CD14-positive monocyte (primary cell): ENCODE measurements at regions not wholly inside any gene's neighbourhood (a gene's known extent, or its start where the extent isn't known, plus 50 kb on each side); places are given as distances from the start of the nearest gene placed in this dataset.

Experiments used
- DNase-seq, 3 donors: peaks; one replicate each; pipeline ENCODE4 v3.0.0-alpha.2; 2011 to 2022
- H2AFZ ChIP-seq: 2 replicates; pipeline ENCODE4 v1.6.0; 2012; ENCODE audit warnings: mild to moderate bottlenecking, low read depth, low read length, inconsistent platforms; ENCODE audit not compliant: insufficient read depth, poor library complexity, severe bottlenecking
- H3K27ac ChIP-seq, 2 donors: 1 replicate in 1 of 2; 2 replicates in 1 of 2; pipeline ENCODE4 v1.5.1; 2012 to 2013; ENCODE audit warnings: low read length in 2 of 2, control low read depth in 1 of 2, inconsistent platforms in 1 of 2, low read depth in 1 of 2, mild to moderate bottlenecking in 1 of 2
- H3K27me3 ChIP-seq, 2 donors: one replicate each; pipeline versions ENCODE4 v1.6.0 to v1.6.1; 2011 to 2013; ENCODE audit warnings: low read length in 2 of 2; ENCODE audit not compliant: control insufficient read depth in 2 of 2, insufficient read depth in 2 of 2
- H3K36me3 ChIP-seq, 2 donors: replicated peaks in 1 of 2; 1 replicate in 1 of 2; 2 replicates in 1 of 2; pipeline versions ENCODE4 v1.5.1 to v1.6.1; 2012 to 2013; ENCODE audit warnings: low read length in 2 of 2, control low read depth in 1 of 2, inconsistent platforms in 1 of 2, mild to moderate bottlenecking in 1 of 2; ENCODE audit not compliant: insufficient read depth in 2 of 2, control insufficient read depth in 1 of 2
- H3K4me1 ChIP-seq, 2 donors: 1 replicate in 1 of 2; 2 replicates in 1 of 2; pipeline versions ENCODE4 v1.5.1 to v1.6.1; 2012 to 2013; ENCODE audit warnings: low read length in 2 of 2, control low read depth in 1 of 2, inconsistent platforms in 1 of 2, mild to moderate bottlenecking in 1 of 2, moderate library complexity in 1 of 2; ENCODE audit not compliant: insufficient read depth in 2 of 2, control insufficient read depth in 1 of 2
- H3K4me2 ChIP-seq: replicated peaks from 2 replicates; pipeline ENCODE3; 2012; ENCODE audit warnings: low read length, moderate library complexity, mild to moderate bottlenecking; ENCODE audit not compliant: poor library complexity, severe bottlenecking; ENCODE audit errors: extremely low read depth
- H3K4me3 ChIP-seq, 3 experiments: fragments of 200-600 bp in 1 of 3; sonication (generic) in 1 of 3; replicated peaks in 1 of 3; 1 replicate in 2 of 3; 2 replicates in 1 of 3; pipeline ENCODE4 v1.5.1; 2011 to 2013; ENCODE audit warnings: low read length in 3 of 3, mild to moderate bottlenecking in 3 of 3, control low read depth in 2 of 3, low read depth in 2 of 3, inconsistent platforms in 1 of 3, moderate library complexity in 1 of 3
- H3K79me2 ChIP-seq: 2 replicates; pipeline ENCODE4 v1.6.0; 2012; ENCODE audit warnings: mild to moderate bottlenecking, control low read depth, inconsistent platforms, low read length, moderate library complexity; ENCODE audit not compliant: insufficient read depth
- H3K9ac ChIP-seq: 2 replicates; pipeline ENCODE4 v1.6.0; 2017; ENCODE audit warnings: low read length, mild to moderate bottlenecking; ENCODE audit not compliant: insufficient read depth, poor library complexity, severe bottlenecking
- H3K9me3 ChIP-seq, 2 donors: replicated peaks in 1 of 2; 1 replicate in 1 of 2; 2 replicates in 1 of 2; pipeline versions ENCODE4 v1.5.1 to v1.6.1; 2012 to 2013; ENCODE audit warnings: low read length in 2 of 2, control low read depth in 1 of 2; ENCODE audit not compliant: control insufficient read depth in 1 of 2, insufficient read depth in 1 of 2
- H4K20me1 ChIP-seq: 2 replicates; pipeline ENCODE4 v1.6.0; 2012; ENCODE audit warnings: mild to moderate bottlenecking, low read length, control low read depth, moderate library complexity; ENCODE audit not compliant: insufficient read depth
- H3K27ac Mint-ChIP-seq, 7 donors: one replicate each; pipeline ENCODE4 v1.8.0; 2020; ENCODE audit warnings: mild to moderate bottlenecking in 7 of 7, mixed read lengths in 7 of 7, moderate library complexity in 6 of 7, inconsistent platforms in 2 of 7
- H3K27me3 Mint-ChIP-seq, 3 donors: one replicate each; pipeline ENCODE4 v1.8.0; 2021 to 2022; ENCODE audit warnings: low read depth in 3 of 3, mild to moderate bottlenecking in 3 of 3, mixed read lengths in 3 of 3, moderate library complexity in 3 of 3, inconsistent platforms in 1 of 3
- H3K36me3 Mint-ChIP-seq, 2 donors: one replicate each; pipeline ENCODE4 v1.8.0; 2020; ENCODE audit warnings: mixed read lengths in 2 of 2, inconsistent platforms in 1 of 2, mild to moderate bottlenecking in 1 of 2
- H3K4me1 Mint-ChIP-seq: one replicate; pipeline ENCODE4 v1.8.0; 2020; ENCODE audit warnings: mild to moderate bottlenecking, mixed read lengths
- H3K4me3 Mint-ChIP-seq, 2 donors: one replicate each; pipeline ENCODE4 v1.8.0; 2020; ENCODE audit warnings: mild to moderate bottlenecking in 2 of 2, mixed read lengths in 2 of 2, moderate library complexity in 1 of 2
- H3K9me3 Mint-ChIP-seq, 7 donors: one replicate each; pipeline ENCODE4 v1.8.0; 2020 to 2022; ENCODE audit warnings: mixed read lengths in 7 of 7, mild to moderate bottlenecking in 6 of 7, moderate library complexity in 6 of 7, inconsistent platforms in 2 of 7
- WGBS: methylation state at CpG from one replicate; pipeline ENCODE4 v1.1.5; 2013; ENCODE audit warnings: missing lambda C conversion rate; ENCODE audit not compliant: insufficient coverage; 5-methylcytosine and 5-hydroxymethylcytosine counted together
- intact Hi-C, 2 donors: fragments of 100-400 bp; cut with micrococcal nuclease; formaldehyde crosslinking; loops; one replicate each; pipeline versions ENCODE4 v1.15.0 to v1.15.1; 2023
- TF ChIP-seq, protein P1 (sequence below): fragments of 200-600 bp; IDR thresholded peaks from one replicate; pipeline ENCODE4 v1.8.0; 2022; ENCODE audit warnings: antibody characterized with exemption, mild to moderate bottlenecking

DNA sequence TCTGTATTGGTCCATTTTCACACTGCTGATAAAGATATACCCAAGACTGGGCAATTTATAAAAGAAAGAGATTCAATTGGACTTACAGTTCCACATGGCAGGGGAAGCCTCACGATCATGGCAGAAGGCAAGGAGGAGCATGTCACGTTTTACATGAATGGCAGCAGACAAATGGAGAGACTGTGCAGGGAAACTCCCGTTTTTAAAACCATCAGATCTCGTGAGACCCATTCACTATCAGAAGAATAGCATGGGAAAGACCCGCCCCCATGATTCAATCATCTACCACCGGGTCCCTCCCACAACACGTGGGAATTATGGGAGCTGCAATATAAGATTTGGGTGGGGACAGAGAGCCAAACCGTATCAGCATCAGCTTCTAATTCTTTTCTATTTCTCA, 217.0 kb downstream of the ANAPC1 start:
- Mint-ChIP-seq H3K4me3 (no peak overlapping the region), H3K4me1 (peaks cover 55% of the 10 kb centered on the region), H3K27ac (peak overlapping the region in 1 of 7 donors; percentile 65), H3K27me3 (peaks cover 0 to 3% (median 0%) of the 10 kb centered on the region in 3 donors), H3K9me3 (no peaks in the 10 kb centered on the region), H3K36me3 (peaks cover 0 to 7% of the 10 kb centered on the region in 2 donors)
- no peak overlapping the region for H3K4me3 ChIP-seq
- no peaks in the 10 kb centered on the region for H4K20me1 ChIP-seq
- TF ChIP-seq, protein P1, sequence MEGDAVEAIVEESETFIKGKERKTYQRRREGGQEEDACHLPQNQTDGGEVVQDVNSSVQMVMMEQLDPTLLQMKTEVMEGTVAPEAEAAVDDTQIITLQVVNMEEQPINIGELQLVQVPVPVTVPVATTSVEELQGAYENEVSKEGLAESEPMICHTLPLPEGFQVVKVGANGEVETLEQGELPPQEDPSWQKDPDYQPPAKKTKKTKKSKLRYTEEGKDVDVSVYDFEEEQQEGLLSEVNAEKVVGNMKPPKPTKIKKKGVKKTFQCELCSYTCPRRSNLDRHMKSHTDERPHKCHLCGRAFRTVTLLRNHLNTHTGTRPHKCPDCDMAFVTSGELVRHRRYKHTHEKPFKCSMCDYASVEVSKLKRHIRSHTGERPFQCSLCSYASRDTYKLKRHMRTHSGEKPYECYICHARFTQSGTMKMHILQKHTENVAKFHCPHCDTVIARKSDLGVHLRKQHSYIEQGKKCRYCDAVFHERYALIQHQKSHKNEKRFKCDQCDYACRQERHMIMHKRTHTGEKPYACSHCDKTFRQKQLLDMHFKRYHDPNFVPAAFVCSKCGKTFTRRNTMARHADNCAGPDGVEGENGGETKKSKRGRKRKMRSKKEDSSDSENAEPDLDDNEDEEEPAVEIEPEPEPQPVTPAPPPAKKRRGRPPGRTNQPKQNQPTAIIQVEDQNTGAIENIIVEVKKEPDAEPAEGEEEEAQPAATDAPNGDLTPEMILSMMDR = no peak
- no peaks in the 10 kb centered on the region for H3K36me3 ChIP-seq
- H3K9ac ChIP-seq = no peak overlapping the region
- no peak overlapping the region for H3K4me2 ChIP-seq
- peaks cover 51 to 79% of the 10 kb centered on the region in 2 donors for H3K4me1 ChIP-seq
- H2AFZ ChIP-seq = no peak overlapping the region
- no peak for DNase-seq
- WGBS = 100% methylated on average over 2 of the region's 8 CpGs
- intact Hi-C loops = no loop called here
- H3K79me2 ChIP-seq = no peaks in the 10 kb centered on the region
- no peaks in the 10 kb centered on the region for H3K27me3 ChIP-seq
- H3K9me3 ChIP-seq = no peaks in the 10 kb centered on the region
- H3K27ac ChIP-seq = no peak overlapping the region

DNA sequence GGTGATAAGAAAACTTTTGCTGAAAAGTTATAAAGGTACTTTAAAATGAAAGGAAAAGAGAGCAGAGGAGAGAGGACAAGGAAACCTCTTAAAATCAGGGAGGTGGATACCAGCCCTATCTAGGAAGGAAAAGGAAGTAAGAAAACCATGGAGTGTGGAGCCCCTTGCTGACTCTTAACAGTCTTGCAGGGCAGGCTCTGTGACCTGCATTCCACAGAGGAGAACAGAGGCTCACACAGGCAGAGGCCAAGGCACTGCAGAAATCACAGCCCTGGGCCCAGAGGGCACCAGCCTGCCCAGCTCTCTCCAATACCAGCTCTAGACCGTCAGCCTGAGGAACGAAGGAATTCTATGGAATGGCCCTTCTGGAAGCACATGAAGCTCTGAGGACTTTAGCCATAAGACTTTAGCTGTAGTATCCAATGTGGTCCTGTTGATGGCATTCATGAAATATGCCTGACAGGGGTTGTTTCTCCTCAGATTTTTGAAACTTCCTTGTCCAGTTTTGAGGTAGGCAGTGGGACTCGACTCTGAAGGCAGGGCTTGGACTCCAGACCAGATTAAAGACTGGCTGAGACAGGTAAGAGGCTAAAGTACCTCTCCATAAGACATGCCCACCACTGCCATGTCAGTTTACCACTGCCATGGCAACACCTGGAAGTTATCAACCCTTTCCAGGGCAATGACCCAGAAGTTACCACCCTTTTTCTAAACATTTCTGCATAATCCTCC, 216.3 kb downstream of the ANAPC1 start:
- intact Hi-C loops = no loop called here
- peaks cover 48% of the 10 kb centered on the region for H3K4me1 Mint-ChIP-seq
- H4K20me1 ChIP-seq = no peaks in the 10 kb centered on the region
- peak in 2 of 3 donors; percentile 56 to 66 for DNase-seq
- no peak overlapping the region for H2AFZ ChIP-seq
- peaks cover 0 to 7% of the 10 kb centered on the region in 2 donors for H3K36me3 Mint-ChIP-seq
- no peaks in the 10 kb centered on the region for H3K9me3 Mint-ChIP-seq
- H3K9ac ChIP-seq = no peak overlapping the region
- H3K4me3 Mint-ChIP-seq = no peak overlapping the region
- H3K4me1 ChIP-seq = peaks cover 45 to 74% of the 10 kb centered on the region in 2 donors
- no peaks in the 10 kb centered on the region for H3K36me3 ChIP-seq
- peaks cover 0 to 3% (median 0%) of the 10 kb centered on the region in 3 donors for H3K27me3 Mint-ChIP-seq
- TF ChIP-seq, protein P1 = peak; percentile 72
- no peak overlapping the region for H3K27ac ChIP-seq
- H3K4me3 ChIP-seq = no peak overlapping the region
- H3K27me3 ChIP-seq = no peaks in the 10 kb centered on the region
- no peaks in the 10 kb centered on the region for H3K9me3 ChIP-seq
- H3K4me2 ChIP-seq = no peak overlapping the region
- peak overlapping the region in 4 of 7 donors; percentile 22 to 81 (median 64) for H3K27ac Mint-ChIP-seq
- H3K79me2 ChIP-seq = no peaks in the 10 kb centered on the region
- 83% methylated on average over 2 of the region's 3 CpGs for WGBS
